Mesenchymal stem cell (in vitro differentiated cells and primary cell): ENCODE measurements at regions not wholly inside any gene's neighbourhood (a gene's known extent, or its start where the extent isn't known, plus 50 kb on each side); places are given as distances from the start of the nearest gene placed in this dataset.
A peak's percentile ranks its signal among the peaks of the same experiment; 100 is the strongest.

Experiments
- DNase-seq: peaks from one replicate; pipeline ENCODE4 v3.0.0-alpha.2; 2013
- H2AFZ ChIP-seq: one replicate; pipeline ENCODE4 v1.6.1; 2013; ENCODE audit warnings: low read depth, mild to moderate bottlenecking, control low read depth, inconsistent platforms, low read length, moderate library complexity
- H2AK5ac ChIP-seq: 2 replicates; pipeline ENCODE4 v1.6.1; 2013; ENCODE audit warnings: low read length, moderate library complexity, mild to moderate bottlenecking, inconsistent platforms; ENCODE audit not compliant: severe bottlenecking
- H2BK120ac ChIP-seq: one replicate; pipeline ENCODE4 v1.6.1; 2013; ENCODE audit warnings: low read depth, mild to moderate bottlenecking, inconsistent platforms, low read length, moderate library complexity
- H2BK12ac ChIP-seq, 2 experiments: one replicate each; pipeline ENCODE4 v1.6.1; 2013; ENCODE audit warnings: inconsistent platforms in 2 of 2, low read length in 2 of 2, mild to moderate bottlenecking in 2 of 2, moderate library complexity in 2 of 2, control low read depth in 1 of 2
- H2BK15ac ChIP-seq: one replicate; pipeline ENCODE4 v1.6.1; 2013; ENCODE audit warnings: mild to moderate bottlenecking, low read depth, inconsistent platforms; ENCODE audit not compliant: poor library complexity, severe bottlenecking
- H2BK5ac ChIP-seq: 2 replicates; pipeline ENCODE4 v1.6.1; 2013; ENCODE audit warnings: low read depth, mild to moderate bottlenecking, low read length, control low read depth, inconsistent platforms; ENCODE audit not compliant: poor library complexity, severe bottlenecking
- H3K14ac ChIP-seq, 2 experiments: one replicate each; pipeline ENCODE4 v1.6.1; 2013; ENCODE audit warnings: inconsistent platforms in 2 of 2, low read length in 2 of 2, control low read depth in 1 of 2, mild to moderate bottlenecking in 1 of 2, moderate library complexity in 1 of 2
- H3K18ac ChIP-seq, 2 experiments: one replicate each; pipeline ENCODE4 v1.6.1; 2013; ENCODE audit warnings: inconsistent platforms in 2 of 2, low read length in 2 of 2, control low read depth in 1 of 2, low read depth in 1 of 2, mild to moderate bottlenecking in 1 of 2
- H3K23ac ChIP-seq, 2 experiments: one replicate each; pipeline ENCODE4 v1.6.1; 2013; ENCODE audit warnings: inconsistent platforms in 2 of 2, low read length in 2 of 2, mild to moderate bottlenecking in 2 of 2, moderate library complexity in 2 of 2, control low read depth in 1 of 2
- H3K27ac ChIP-seq: 2 replicates; pipeline ENCODE4 v1.5.1; 2013; ENCODE audit warnings: mild to moderate bottlenecking, moderate library complexity, low read length, control low read depth, inconsistent platforms; ENCODE audit not compliant: poor library complexity, severe bottlenecking
- H3K27me3 ChIP-seq, 2 experiments: 2 replicates each; pipeline versions ENCODE4 v1.6.1 to v1.7.0; 2013; ENCODE audit warnings: low read length in 2 of 2, mild to moderate bottlenecking in 2 of 2, moderate library complexity in 2 of 2, control low read depth in 1 of 2, inconsistent platforms in 1 of 2; ENCODE audit not compliant: control insufficient read depth in 1 of 2, insufficient read depth in 1 of 2
- H3K36me3 ChIP-seq, 2 experiments: 2 replicates each; pipeline versions ENCODE4 v1.6.1 to v1.7.0; 2013; ENCODE audit warnings: low read length in 2 of 2, control low read depth in 1 of 2, inconsistent platforms in 1 of 2, low read depth in 1 of 2, mild to moderate bottlenecking in 1 of 2; ENCODE audit not compliant: insufficient read depth in 2 of 2, control insufficient read depth in 1 of 2
- H3K4ac ChIP-seq, 2 experiments: one replicate each; pipeline ENCODE4 v1.6.1; 2013; ENCODE audit warnings: inconsistent platforms in 2 of 2, low read length in 2 of 2, mild to moderate bottlenecking in 2 of 2, moderate library complexity in 2 of 2, control low read depth in 1 of 2, low read depth in 1 of 2
- H3K4me1 ChIP-seq: 2 replicates; pipeline ENCODE4 v1.6.1; 2013; ENCODE audit warnings: low read depth, low read length, control low read depth; ENCODE audit not compliant: control insufficient read depth, insufficient read depth
- H3K4me2 ChIP-seq: 2 replicates; pipeline ENCODE4 v1.6.1; 2013; ENCODE audit warnings: low read length, mild to moderate bottlenecking, inconsistent platforms; ENCODE audit not compliant: poor library complexity, severe bottlenecking
- H3K4me3 ChIP-seq, 2 experiments: 2 replicates each; pipeline versions ENCODE4 v1.5.1 to v1.7.0; 2013; ENCODE audit warnings: low read length in 2 of 2, mild to moderate bottlenecking in 2 of 2, control low read depth in 1 of 2, low read depth in 1 of 2; ENCODE audit not compliant: insufficient read depth in 1 of 2
- H3K79me1 ChIP-seq: replicated peaks from 2 replicates; pipeline ENCODE4 v1.6.1; 2013; ENCODE audit warnings: mild to moderate bottlenecking, control low read depth, low read length, inconsistent platforms; ENCODE audit not compliant: poor library complexity, severe bottlenecking
- H3K9ac ChIP-seq: 2 replicates; pipeline ENCODE4 v1.7.0; 2013; ENCODE audit warnings: mild to moderate bottlenecking, low read length, moderate library complexity
- H3K9me3 ChIP-seq: 2 replicates; pipeline ENCODE4 v1.7.0; 2013; ENCODE audit warnings: mild to moderate bottlenecking, low read length; ENCODE audit not compliant: control insufficient read depth
- H4K8ac ChIP-seq: one replicate; pipeline ENCODE4 v1.6.1; 2013; ENCODE audit warnings: inconsistent platforms, mild to moderate bottlenecking, low read length, moderate library complexity
- H4K91ac ChIP-seq: one replicate; pipeline ENCODE4 v1.6.1; 2013; ENCODE audit warnings: mild to moderate bottlenecking, low read length, inconsistent platforms
- WGBS: methylation state at CpG from one replicate; pipeline ENCODE4 v1.1.7; 2013; ENCODE audit warnings: mixed read lengths; 5-methylcytosine and 5-hydroxymethylcytosine counted together

DNA sequence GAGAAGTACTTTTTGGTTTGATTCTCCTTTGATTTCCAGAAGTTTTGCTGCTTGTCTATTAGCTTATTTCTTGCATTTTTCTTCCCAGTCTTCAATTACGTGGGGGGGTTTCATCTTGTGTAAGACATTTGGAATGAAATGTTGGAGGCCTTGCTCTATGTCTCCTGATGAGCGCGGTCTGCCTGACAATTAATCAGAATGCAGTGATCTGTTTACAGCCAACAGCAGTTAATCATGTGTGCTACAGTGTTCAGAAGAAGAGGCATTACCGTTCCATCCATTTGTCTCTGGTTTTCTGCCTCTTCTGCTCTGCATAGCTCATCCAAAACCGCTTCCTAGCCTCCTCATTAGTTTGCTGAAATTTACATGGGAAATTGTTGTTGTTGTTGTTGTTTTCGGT is 134.4 kb upstream of the ST6GAL2 start:
- Histone ChIP-seq H3K36me3 (no peaks in the 10 kb centered on the region), H3K4me3 (no peak overlapping the region), H2BK12ac (no peak overlapping the region), H2BK120ac (no peak overlapping the region), H3K9me3 (peaks cover 4% of the 10 kb centered on the region), H3K23ac (no peak overlapping the region), H3K4me2 (no peak overlapping the region), H3K9ac (no peak overlapping the region), H3K14ac (no peak overlapping the region), H2BK15ac (no peak overlapping the region), H2AK5ac (no peak overlapping the region), H3K18ac (no peak overlapping the region), H3K4ac (no peak overlapping the region), H3K27me3 (no peaks in the 10 kb centered on the region), H3K79me1 (no peaks in the 10 kb centered on the region), H4K91ac (no peak overlapping the region), H3K27ac (no peak overlapping the region), H4K8ac (no peak overlapping the region), H3K4me1 (no peaks in the 10 kb centered on the region), H2AFZ (no peak overlapping the region), H2BK5ac (no peak overlapping the region)
- WGBS = 21% methylated on average over 3 of the region's 6 CpGs
- DNase-seq = peak; percentile 9

DNA sequence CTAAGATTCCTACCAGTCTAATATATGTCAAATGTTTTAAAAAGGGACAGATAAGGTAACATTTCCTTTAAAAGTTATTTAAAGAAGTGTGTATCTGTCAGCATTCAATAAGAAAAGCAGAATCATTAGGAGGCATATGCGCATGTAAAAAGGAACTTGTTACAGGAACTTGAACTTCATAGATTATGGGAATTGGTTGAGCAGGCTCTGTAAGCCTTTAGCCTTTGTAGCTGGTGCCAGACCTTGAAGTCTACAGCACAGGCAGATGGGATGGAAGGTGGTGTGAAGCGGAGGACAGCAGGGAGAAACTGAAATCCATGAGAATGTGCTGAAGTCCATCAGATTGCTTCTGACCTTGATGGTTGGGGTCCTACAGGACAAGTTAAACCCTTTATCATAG is 138.3 kb upstream of the ST6GAL2 start:
- H3K9me3 ChIP-seq = peaks cover 4% of the 10 kb centered on the region
- H3K4me3 ChIP-seq = no peak overlapping the region
- H3K36me3 ChIP-seq = no peaks in the 10 kb centered on the region
- H2BK15ac ChIP-seq = no peak overlapping the region
- H3K14ac ChIP-seq = no peak overlapping the region
- 99% methylated on average over 2 of the region's 2 CpGs for WGBS
- H3K4ac ChIP-seq = no peak overlapping the region
- H3K18ac ChIP-seq = no peak overlapping the region
- no peak overlapping the region for H3K27ac ChIP-seq
- no peak overlapping the region for H2BK12ac ChIP-seq
- no peak overlapping the region for H3K4me2 ChIP-seq
- H3K23ac ChIP-seq = no peak overlapping the region
- H2AK5ac ChIP-seq = no peak overlapping the region
- H2BK120ac ChIP-seq = no peak overlapping the region
- no peaks in the 10 kb centered on the region for H3K27me3 ChIP-seq
- no peak overlapping the region for H2BK5ac ChIP-seq
- H4K91ac ChIP-seq = no peak overlapping the region
- H2AFZ ChIP-seq = no peak overlapping the region
- H3K79me1 ChIP-seq = no peaks in the 10 kb centered on the region
- no peak for DNase-seq
- no peaks in the 10 kb centered on the region for H3K4me1 ChIP-seq
- no peak overlapping the region for H3K9ac ChIP-seq
- no peak overlapping the region for H4K8ac ChIP-seq

DNA sequence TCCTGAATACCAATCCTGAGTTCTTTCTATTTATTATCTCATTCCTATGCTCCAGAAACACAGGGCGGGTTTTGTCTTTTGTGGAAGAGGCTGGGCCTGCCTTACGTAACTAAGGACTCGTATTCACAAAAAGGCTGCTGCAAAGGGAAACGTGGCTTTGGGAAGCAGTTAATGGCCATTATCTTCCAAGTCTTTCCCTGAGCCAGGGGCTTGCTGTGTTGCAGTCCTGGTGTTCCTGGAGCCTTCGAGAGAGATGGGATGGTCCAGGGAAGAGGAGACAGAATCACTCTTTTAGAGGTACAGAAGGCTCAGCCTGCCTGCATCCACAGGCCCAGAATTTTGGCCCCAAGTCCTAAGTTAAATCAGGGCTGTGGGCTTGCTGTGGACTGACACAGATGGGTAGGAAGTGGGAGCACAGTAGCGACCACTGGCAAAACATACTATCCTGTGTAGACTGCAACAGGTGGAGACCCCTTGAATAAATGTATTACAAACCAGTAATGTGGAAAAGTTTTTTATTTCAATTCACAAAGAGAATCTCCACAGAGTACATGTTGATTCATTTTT is 139.4 kb upstream of the ST6GAL2 start:
- Histone ChIP-seq H2BK120ac (no peak overlapping the region), H2AK5ac (no peak overlapping the region), H3K9me3 (peaks cover 4% of the 10 kb centered on the region), H2AFZ (no peak overlapping the region), H3K23ac (no peak overlapping the region), H3K79me1 (no peaks in the 10 kb centered on the region), H2BK5ac (no peak overlapping the region), H3K4ac (no peak overlapping the region), H3K14ac (no peak overlapping the region), H2BK15ac (no peak overlapping the region), H3K4me3 (no peak overlapping the region), H3K18ac (no peak overlapping the region), H3K36me3 (no peaks in the 10 kb centered on the region), H4K8ac (no peak overlapping the region), H3K27me3 (no peaks in the 10 kb centered on the region), H2BK12ac (no peak overlapping the region), H3K27ac (no peak overlapping the region), H4K91ac (no peak overlapping the region), H3K9ac (no peak overlapping the region), H3K4me2 (no peak overlapping the region), H3K4me1 (no peaks in the 10 kb centered on the region)
- no peak for DNase-seq
- WGBS = 90% methylated on average over 5 of the region's 6 CpGs

DNA sequence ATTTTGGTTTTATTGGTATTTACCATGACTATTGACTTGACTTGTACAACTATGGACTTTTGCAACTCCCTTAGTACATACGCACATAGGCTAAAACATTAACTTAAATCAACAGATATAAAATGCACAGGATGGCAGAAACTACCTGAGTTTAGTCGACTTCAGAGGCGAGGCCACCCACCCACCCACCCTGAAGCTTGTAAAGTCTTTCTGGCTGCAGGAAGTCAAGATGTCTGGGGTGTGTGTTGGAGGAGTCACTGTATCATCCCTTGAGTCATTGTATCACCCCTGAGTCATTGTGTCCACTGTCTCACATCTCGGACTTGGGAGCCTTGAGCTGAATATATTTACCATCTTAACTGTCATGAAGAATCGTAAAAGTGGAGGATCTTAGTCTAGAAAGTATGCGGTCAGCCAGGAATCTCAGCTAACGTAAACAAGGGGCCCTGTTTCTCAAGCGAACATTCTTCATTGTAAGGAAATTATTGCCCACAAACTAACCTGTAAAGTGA is 140.0 kb upstream of the ST6GAL2 start:
- Histone ChIP-seq H3K27me3 (no peaks in the 10 kb centered on the region), H3K18ac (no peak overlapping the region), H3K9me3 (peaks cover 4% of the 10 kb centered on the region), H3K27ac (no peak overlapping the region), H2BK12ac (no peak overlapping the region), H2AK5ac (no peak overlapping the region), H3K23ac (no peak overlapping the region), H2BK15ac (no peak overlapping the region), H3K4me3 (no peak overlapping the region), H3K79me1 (no peaks in the 10 kb centered on the region), H3K4me2 (no peak overlapping the region), H3K4me1 (no peaks in the 10 kb centered on the region), H4K91ac (no peak overlapping the region), H2BK5ac (no peak overlapping the region), H4K8ac (no peak overlapping the region), H3K4ac (no peak overlapping the region), H3K36me3 (no peaks in the 10 kb centered on the region), H2BK120ac (no peak overlapping the region), H3K9ac (no peak overlapping the region), H2AFZ (no peak overlapping the region), H3K14ac (no peak overlapping the region)
- peak; percentile 83 for DNase-seq
- WGBS = 30% methylated on average over 2 of the region's 8 CpGs
